KOPT-K1 (cell line): ENCODE measurements at regions not wholly inside any gene's neighbourhood (a gene's known extent, or its start where the extent isn't known, plus 50 kb on each side); places are given as distances from the start of the nearest gene placed in this dataset.

Source experiments
- H3K27ac ChIP-seq: fragments of 200-600 bp; sonication (generic); 2 replicates; pipeline ENCODE4 v1.5.1; 2016; ENCODE audit warnings: antibody characterized with exemption, mild to moderate bottlenecking, low read depth, low read length; ENCODE audit not compliant: poor library complexity, severe bottlenecking
- H3K36me3 ChIP-seq: fragments of 200-600 bp; sonication (generic); 2 replicates; pipeline ENCODE4 v1.5.1; 2017; ENCODE audit warnings: antibody characterized with exemption, mild to moderate bottlenecking, low read length, moderate library complexity; ENCODE audit not compliant: insufficient read depth
- H3K9me3 ChIP-seq: fragments of 200-600 bp; sonication (generic); 2 replicates; pipeline ENCODE4 v1.5.1; 2017; ENCODE audit warnings: antibody characterized with exemption, low read length, mild to moderate bottlenecking; ENCODE audit not compliant: insufficient read depth, poor library complexity, severe bottlenecking

GRCh38 chr6:14922706-14923460, 323.0 kb upstream of the JARID2 start:
- H3K36me3 ChIP-seq = no peaks in the 10 kb centered on the region
- H3K27ac ChIP-seq = no peak overlapping the region

GRCh38 chr6:14924126-14925024, 321.5 kb upstream of the JARID2 start:
- no peak overlapping the region for H3K27ac ChIP-seq
- H3K36me3 ChIP-seq = no peaks in the 10 kb centered on the region
- H3K9me3 ChIP-seq = no peaks in the 10 kb centered on the region

More at GRCh38 chr6:14922706-14923460, 323.0 kb upstream of the JARID2 start:
- H3K9me3 ChIP-seq = no peaks in the 10 kb centered on the region

- H3K27ac ChIP-seq = no peak overlapping the region
- H3K36me3 ChIP-seq = no peaks in the 10 kb centered on the region
- H3K9me3 ChIP-seq = no peaks in the 10 kb centered on the region
Observed at GRCh38 chr6:14925025-14925698, 320.7 kb upstream of the JARID2 start.

- no peaks in the 10 kb centered on the region for H3K9me3 ChIP-seq
- no peaks in the 10 kb centered on the region for H3K36me3 ChIP-seq
- H3K27ac ChIP-seq = no peak overlapping the region
Observed at GRCh38 chr6:14925699-14926026, 320.2 kb upstream of the JARID2 start.

GRCh38 chr6:14927398-14927797, 318.5 kb upstream of the JARID2 start:
- H3K9me3 ChIP-seq = no peaks in the 10 kb centered on the region
- H3K36me3 ChIP-seq = no peaks in the 10 kb centered on the region
- no peak overlapping the region for H3K27ac ChIP-seq

GRCh38 chr6:14929291-14929690, 316.6 kb upstream of the JARID2 start:
- H3K9me3 ChIP-seq = no peaks in the 10 kb centered on the region
- H3K36me3 ChIP-seq = no peaks in the 10 kb centered on the region
- H3K27ac ChIP-seq = no peak overlapping the region

GRCh38 chr6:14930366-14930989, 315.4 kb upstream of the JARID2 start:
- Histone ChIP-seq H3K27ac (no peak overlapping the region), H3K9me3 (no peaks in the 10 kb centered on the region), H3K36me3 (no peaks in the 10 kb centered on the region)

- H3K27ac ChIP-seq = no peak overlapping the region
- no peaks in the 10 kb centered on the region for H3K36me3 ChIP-seq
- no peaks in the 10 kb centered on the region for H3K9me3 ChIP-seq
Observed at GRCh38 chr6:14932485-14933182, 313.2 kb upstream of the JARID2 start.

- Histone ChIP-seq H3K27ac (no peak overlapping the region), H3K36me3 (no peaks in the 10 kb centered on the region), H3K9me3 (no peaks in the 10 kb centered on the region)
Observed at GRCh38 chr6:14933183-14933544, 312.7 kb upstream of the JARID2 start.

GRCh38 chr6:14934013-14934412, 311.9 kb upstream of the JARID2 start:
- H3K9me3 ChIP-seq = no peaks in the 10 kb centered on the region
- H3K27ac ChIP-seq = no peak overlapping the region
- H3K36me3 ChIP-seq = no peaks in the 10 kb centered on the region

- H3K9me3 ChIP-seq = no peaks in the 10 kb centered on the region
- no peaks in the 10 kb centered on the region for H3K36me3 ChIP-seq
- no peak overlapping the region for H3K27ac ChIP-seq
Observed at GRCh38 chr6:14934844-14935243, 311.0 kb upstream of the JARID2 start.

GRCh38 chr6:14936861-14937260, 309.0 kb upstream of the JARID2 start:
- H3K9me3 ChIP-seq = no peaks in the 10 kb centered on the region
- H3K36me3 ChIP-seq = no peaks in the 10 kb centered on the region
- H3K27ac ChIP-seq = no peak overlapping the region

GRCh38 chr6:14943116-14943515, 302.8 kb upstream of the JARID2 start:
- no peak overlapping the region for H3K27ac ChIP-seq
- H3K9me3 ChIP-seq = no peaks in the 10 kb centered on the region
- H3K36me3 ChIP-seq = no peaks in the 10 kb centered on the region

- H3K9me3 ChIP-seq = no peaks in the 10 kb centered on the region
- H3K27ac ChIP-seq = no peak overlapping the region
Observed at GRCh38 chr6:14944593-14944992, 301.3 kb upstream of the JARID2 start.

More at GRCh38 chr6:14944593-14944992, 301.3 kb upstream of the JARID2 start:
- no peaks in the 10 kb centered on the region for H3K36me3 ChIP-seq
